ENCODE measurements at regions not wholly inside any gene's neighbourhood (a gene's known extent, or its start where the extent isn't known, plus 50 kb on each side); places are given as distances from the start of the nearest gene placed in this dataset.
A peak's percentile ranks its signal among the peaks of the same experiment; 100 is the strongest.

DNA sequence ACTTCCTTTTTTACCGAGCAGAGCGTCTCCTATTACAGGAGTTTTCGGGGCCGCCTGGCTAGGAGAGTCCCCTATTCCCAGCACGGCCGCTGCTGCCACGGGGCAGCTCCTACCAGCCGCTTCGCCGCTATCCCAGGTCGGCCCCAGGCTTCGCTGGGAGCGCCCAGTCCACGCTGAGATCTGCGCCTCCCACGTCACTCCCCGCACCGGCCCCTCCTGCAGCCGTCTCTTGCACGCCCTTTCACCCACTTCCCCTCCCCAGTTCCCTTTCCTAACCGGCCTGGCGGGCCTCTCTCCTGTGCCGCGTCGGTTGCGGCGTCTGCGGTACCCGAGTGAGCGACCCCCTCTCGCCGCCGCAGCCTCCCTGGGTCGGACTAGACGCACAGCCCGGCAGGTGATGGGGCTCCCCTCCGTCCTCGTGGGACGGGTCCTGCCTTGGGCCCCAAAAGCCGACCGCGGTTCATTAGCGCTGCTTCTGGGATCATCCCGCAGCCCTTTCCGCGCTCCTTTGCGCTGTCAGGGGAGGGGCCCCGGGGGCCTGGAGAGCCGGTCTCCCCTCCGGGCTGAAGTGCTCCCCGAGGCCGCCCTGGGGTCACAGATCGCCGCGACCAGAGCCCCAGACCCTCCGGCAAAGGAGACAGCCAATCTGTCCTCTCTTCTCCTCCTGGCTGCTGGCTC, 1318.4 kb downstream of the TMEM121 start:
- intact Hi-C loops (cut with micrococcal nuclease), result loop anchor here (2.0 kb wide), 1 partner anchor 14 kb away; no protein-coding TSS in a partner anchor

More for the DNA sequence above, 1318.4 kb downstream of the TMEM121 start:
- peaks cover 49 to 54% of the 10 kb centered on the region in 2 donors for H3K4me1 ChIP-seq (ENCODE audit: control insufficient read depth in 2 of 2, insufficient read depth in 2 of 2, low read length in 2 of 2)
- no peaks in the 10 kb centered on the region for H3K9me3 ChIP-seq (ENCODE audit: control extremely low read depth in 1 of 3, control insufficient read depth in 2 of 3, insufficient read depth in 1 of 3, low read length in 2 of 3)
- WGBS (ENCODE audit: insufficient coverage), result under 1% methylated on average over 56 of the region's 56 CpGs
- H3K9ac ChIP-seq (ENCODE audit: low read length), result peak overlapping the region; percentile 83
- Mint-ChIP-seq H3K27me3 (no peaks in the 10 kb centered on the region), H3K9me3 (ENCODE audit: insufficient read depth) (no peaks in the 10 kb centered on the region), H3K4me3 (peak overlapping the region; percentile 97), H3K27ac (peak overlapping the region; percentile 83), H3K4me1 (peaks cover 66% of the 10 kb centered on the region)
- ATAC-seq (ENCODE audit: low read depth) (peak; percentile 73), DNase-seq (peak; percentile 86)
- peak overlapping the region; percentile 65 to 99 (median 97) for H3K4me3 ChIP-seq (ENCODE audit: control extremely low read depth in 1 of 5, extremely low read depth in 1 of 5, insufficient read depth in 1 of 5, low read depth in 2 of 5, low read length in 4 of 5)
- H2AFZ ChIP-seq (ENCODE audit: insufficient read depth, low read depth, low read length, poor library complexity, severe bottlenecking), result peak overlapping the region; percentile 91
- peak overlapping the region; percentile 63 to 95 for H3K27ac ChIP-seq (ENCODE audit: low read length in 2 of 2)
- H4K20me1 ChIP-seq (ENCODE audit: control insufficient read depth, insufficient read depth, low read length, poor library complexity, severe bottlenecking), result no peaks in the 10 kb centered on the region
- peak overlapping the region; percentile 90 for H3K4me2 ChIP-seq (replicated peaks; ENCODE audit: low read depth, low read length, poor library complexity, severe bottlenecking)
- no peaks in the 10 kb centered on the region for H3K27me3 ChIP-seq (replicated peaks in 1 of 4; ENCODE audit: control extremely low read depth in 1 of 4, control insufficient read depth in 3 of 4, insufficient read depth in 4 of 4, low read length in 3 of 4)
- ChIA-PET CTCF (interaction anchor here (1.1 to 10.1 kb wide), 9 partner anchors 10 to 227 kb away, joined by 3 to 339 read pairs (median 5); no protein-coding TSS in a partner anchor), POLR2A (interaction anchor here (0.6 to 2.9 kb wide), 5 partner anchors 9 to 987 kb away, joined by 3 to 11 read pairs (median 4); no protein-coding TSS in a partner anchor)
- H3K79me2 ChIP-seq (ENCODE audit: control insufficient read depth, insufficient read depth, low read length), result peaks cover 54% of the 10 kb centered on the region
- TF ChIP-seq, protein P1, sequence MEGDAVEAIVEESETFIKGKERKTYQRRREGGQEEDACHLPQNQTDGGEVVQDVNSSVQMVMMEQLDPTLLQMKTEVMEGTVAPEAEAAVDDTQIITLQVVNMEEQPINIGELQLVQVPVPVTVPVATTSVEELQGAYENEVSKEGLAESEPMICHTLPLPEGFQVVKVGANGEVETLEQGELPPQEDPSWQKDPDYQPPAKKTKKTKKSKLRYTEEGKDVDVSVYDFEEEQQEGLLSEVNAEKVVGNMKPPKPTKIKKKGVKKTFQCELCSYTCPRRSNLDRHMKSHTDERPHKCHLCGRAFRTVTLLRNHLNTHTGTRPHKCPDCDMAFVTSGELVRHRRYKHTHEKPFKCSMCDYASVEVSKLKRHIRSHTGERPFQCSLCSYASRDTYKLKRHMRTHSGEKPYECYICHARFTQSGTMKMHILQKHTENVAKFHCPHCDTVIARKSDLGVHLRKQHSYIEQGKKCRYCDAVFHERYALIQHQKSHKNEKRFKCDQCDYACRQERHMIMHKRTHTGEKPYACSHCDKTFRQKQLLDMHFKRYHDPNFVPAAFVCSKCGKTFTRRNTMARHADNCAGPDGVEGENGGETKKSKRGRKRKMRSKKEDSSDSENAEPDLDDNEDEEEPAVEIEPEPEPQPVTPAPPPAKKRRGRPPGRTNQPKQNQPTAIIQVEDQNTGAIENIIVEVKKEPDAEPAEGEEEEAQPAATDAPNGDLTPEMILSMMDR (IDR thresholded peaks at IDR 0.05), result no peak
- no peak for TF ChIP-seq EZH2 (IDR thresholded peaks at IDR 0.05; ENCODE audit: borderline replicate concordance, insufficient read depth, low read depth, low read length, poor library complexity, severe bottlenecking)
- no peaks in the 10 kb centered on the region for H3K36me3 ChIP-seq (replicated peaks in 1 of 2; ENCODE audit: control extremely low read depth in 1 of 2, control insufficient read depth in 1 of 2, extremely low read depth in 1 of 2, insufficient read depth in 2 of 2, low read length in 1 of 2)
